Small intestine (tissue), 7 donors: ENCODE measurements at regions not wholly inside any gene's neighbourhood (a gene's known extent, or its start where the extent isn't known, plus 50 kb on each side); places are given as distances from the start of the nearest gene placed in this dataset.

ENCODE experiments used
- DNase-seq, 2 donors: peaks; one replicate each; pipeline versions ENCODE4 v3.0.0 to v3.0.0-alpha.2; 2013
- FAIRE-seq: peaks from 2 replicates; lab custom pipeline; 2012; peaks lifted over from hg19 to GRCh38; lab: Jason Lieb, UNC
- H3K27ac ChIP-seq, 3 donors: one replicate each; pipeline ENCODE4 v1.5.1; 2013; ENCODE audit warnings: low read length in 2 of 3, mild to moderate bottlenecking in 2 of 3, control low read depth in 1 of 3, inconsistent platforms in 1 of 3, low read depth in 1 of 3, moderate library complexity in 1 of 3
- H3K27me3 ChIP-seq, 3 donors: one replicate each; pipeline ENCODE4 v1.6.1; 2013; ENCODE audit warnings: low read length in 3 of 3, inconsistent platforms in 1 of 3; ENCODE audit not compliant: control insufficient read depth in 3 of 3, insufficient read depth in 3 of 3
- H3K36me3 ChIP-seq, 3 donors: one replicate each; pipeline ENCODE4 v1.6.1; 2013; ENCODE audit warnings: low read length in 3 of 3, inconsistent platforms in 1 of 3, low read depth in 1 of 3, mild to moderate bottlenecking in 1 of 3, moderate library complexity in 1 of 3; ENCODE audit not compliant: control insufficient read depth in 3 of 3, insufficient read depth in 2 of 3
- H3K4me1 ChIP-seq, 3 donors: one replicate each; pipeline ENCODE4 v1.6.1; 2013; ENCODE audit warnings: low read length in 2 of 3, inconsistent platforms in 1 of 3, low read depth in 1 of 3, mild to moderate bottlenecking in 1 of 3, moderate library complexity in 1 of 3; ENCODE audit not compliant: control insufficient read depth in 3 of 3, insufficient read depth in 2 of 3
- H3K4me3 ChIP-seq, 3 donors: one replicate each; pipeline ENCODE4 v1.5.1; 2013; ENCODE audit warnings: low read length in 3 of 3, control low read depth in 1 of 3, inconsistent platforms in 1 of 3, low read depth in 1 of 3, mild to moderate bottlenecking in 1 of 3, moderate library complexity in 1 of 3
- H3K9me3 ChIP-seq, 2 donors: one replicate each; pipeline ENCODE4 v1.6.1; 2013; ENCODE audit warnings: low read depth in 1 of 2, low read length in 1 of 2; ENCODE audit not compliant: control insufficient read depth in 2 of 2, insufficient read depth in 1 of 2
- WGBS, 3 donors: extraction: QIAGEN DNeasy Blood & Tissue Kit; methylation state at CpG; one replicate each; pipeline ENCODE4 v1.1.7; 2013; 5-methylcytosine and 5-hydroxymethylcytosine counted together
- donor health status: healthy with polysubstance abuse.
- donor health status: control.
- donor health status: control.
- donor health status: Bipolar disorder and iron deficiency.
- donor health status: healthy.

DNA sequence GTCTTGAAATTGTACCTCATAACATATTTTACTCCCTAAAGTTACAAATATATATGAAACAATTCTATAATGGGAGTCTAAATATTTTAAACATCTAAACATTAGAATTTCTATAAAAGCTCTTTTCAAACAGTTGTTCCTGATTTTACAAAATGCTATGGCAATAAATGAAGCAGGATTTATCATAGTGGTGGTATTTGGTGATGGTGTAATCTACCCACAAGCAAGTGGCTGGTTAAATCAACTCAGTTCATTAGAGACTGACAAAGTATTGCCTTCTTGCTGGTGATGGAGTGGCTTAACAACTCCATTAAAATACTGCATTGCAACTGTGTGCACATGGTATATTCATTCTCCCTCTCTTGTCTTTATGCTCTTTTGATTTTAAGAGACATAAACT is 138.9 kb downstream of the PMAIP1 start:
- H3K4me1 ChIP-seq = no peaks in the 10 kb centered on the region
- FAIRE-seq = no peak

GRCh38 chr18:60027397-60027796 is 127.6 kb downstream of the PMAIP1 start:
- Histone ChIP-seq H3K9me3 (no peaks in the 10 kb centered on the region), H3K27ac (no peak overlapping the region), H3K27me3 (no peaks in the 10 kb centered on the region), H3K4me1 (no peaks in the 10 kb centered on the region), H3K4me3 (no peak overlapping the region), H3K36me3 (no peaks in the 10 kb centered on the region)
- no peak for FAIRE-seq
- WGBS, 3 donors = 64 to 87% (median 82%) methylated on average over 2 of the region's 2 CpGs
- no peak for DNase-seq

More for the DNA sequence above, 138.9 kb downstream of the PMAIP1 start:
- no peak for DNase-seq
- H3K9me3 ChIP-seq = no peaks in the 10 kb centered on the region
- no peak overlapping the region for H3K27ac ChIP-seq
- H3K36me3 ChIP-seq = no peaks in the 10 kb centered on the region
- H3K4me3 ChIP-seq = no peak overlapping the region
- H3K27me3 ChIP-seq = no peaks in the 10 kb centered on the region

DNA sequence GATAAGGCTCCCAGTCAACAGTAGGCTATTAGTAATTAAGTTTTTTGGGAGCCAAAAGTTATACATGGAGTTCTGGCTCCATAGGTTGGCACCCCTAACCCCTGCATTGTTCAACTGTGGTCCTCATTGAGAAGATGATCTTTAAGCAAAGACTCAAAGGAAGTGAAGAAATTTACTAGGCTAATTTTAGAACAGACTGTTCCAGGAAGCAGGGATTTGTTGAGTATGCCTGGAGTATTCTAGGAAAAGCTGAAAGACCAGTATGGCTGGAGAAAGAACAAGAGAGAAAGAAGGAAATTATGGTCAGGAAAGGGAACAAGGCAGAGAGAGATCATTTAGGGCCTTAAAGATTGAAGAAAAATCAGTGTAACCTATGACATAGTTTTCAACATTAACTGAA is 125.1 kb downstream of the PMAIP1 start:
- Histone ChIP-seq H3K9me3 (no peaks in the 10 kb centered on the region), H3K4me3 (no peak overlapping the region), H3K27me3 (no peaks in the 10 kb centered on the region), H3K4me1 (no peaks in the 10 kb centered on the region), H3K27ac (no peak overlapping the region), H3K36me3 (no peaks in the 10 kb centered on the region)
- no peak for FAIRE-seq
- no peak for DNase-seq

- DNase-seq (no peak), FAIRE-seq (no peak)
- H3K36me3 ChIP-seq = no peaks in the 10 kb centered on the region
- no peak overlapping the region for H3K4me3 ChIP-seq
- H3K27me3 ChIP-seq = no peaks in the 10 kb centered on the region
- H3K27ac ChIP-seq = no peak overlapping the region
- no peaks in the 10 kb centered on the region for H3K4me1 ChIP-seq
- no peaks in the 10 kb centered on the region for H3K9me3 ChIP-seq
- WGBS, 3 donors = 28 to 50% (median 28%) methylated on average over 3 of the region's 3 CpGs
Observed at GRCh38 chr18:60024345-60024744, 124.5 kb downstream of the PMAIP1 start.

GRCh38 chr18:60022671-60023276 is 123.0 kb downstream of the PMAIP1 start:
- 43 to 76% (median 53%) methylated on average over 2 of the region's 2 CpGs for WGBS, 3 donors
- no peak for FAIRE-seq

GRCh38 chr18:60021556-60021955 is 121.8 kb downstream of the PMAIP1 start:
- Histone ChIP-seq H3K4me1 (no peaks in the 10 kb centered on the region), H3K27ac (no peak overlapping the region), H3K9me3 (no peaks in the 10 kb centered on the region), H3K4me3 (no peak overlapping the region), H3K27me3 (no peaks in the 10 kb centered on the region), H3K36me3 (no peaks in the 10 kb centered on the region)
- FAIRE-seq = no peak
- no peak for DNase-seq

More at GRCh38 chr18:60022671-60023276, 123.0 kb downstream of the PMAIP1 start:
- no peak for DNase-seq
- Histone ChIP-seq H3K27me3 (no peaks in the 10 kb centered on the region), H3K4me3 (no peak overlapping the region), H3K9me3 (no peaks in the 10 kb centered on the region), H3K4me1 (no peaks in the 10 kb centered on the region), H3K36me3 (no peaks in the 10 kb centered on the region), H3K27ac (no peak overlapping the region)

DNA sequence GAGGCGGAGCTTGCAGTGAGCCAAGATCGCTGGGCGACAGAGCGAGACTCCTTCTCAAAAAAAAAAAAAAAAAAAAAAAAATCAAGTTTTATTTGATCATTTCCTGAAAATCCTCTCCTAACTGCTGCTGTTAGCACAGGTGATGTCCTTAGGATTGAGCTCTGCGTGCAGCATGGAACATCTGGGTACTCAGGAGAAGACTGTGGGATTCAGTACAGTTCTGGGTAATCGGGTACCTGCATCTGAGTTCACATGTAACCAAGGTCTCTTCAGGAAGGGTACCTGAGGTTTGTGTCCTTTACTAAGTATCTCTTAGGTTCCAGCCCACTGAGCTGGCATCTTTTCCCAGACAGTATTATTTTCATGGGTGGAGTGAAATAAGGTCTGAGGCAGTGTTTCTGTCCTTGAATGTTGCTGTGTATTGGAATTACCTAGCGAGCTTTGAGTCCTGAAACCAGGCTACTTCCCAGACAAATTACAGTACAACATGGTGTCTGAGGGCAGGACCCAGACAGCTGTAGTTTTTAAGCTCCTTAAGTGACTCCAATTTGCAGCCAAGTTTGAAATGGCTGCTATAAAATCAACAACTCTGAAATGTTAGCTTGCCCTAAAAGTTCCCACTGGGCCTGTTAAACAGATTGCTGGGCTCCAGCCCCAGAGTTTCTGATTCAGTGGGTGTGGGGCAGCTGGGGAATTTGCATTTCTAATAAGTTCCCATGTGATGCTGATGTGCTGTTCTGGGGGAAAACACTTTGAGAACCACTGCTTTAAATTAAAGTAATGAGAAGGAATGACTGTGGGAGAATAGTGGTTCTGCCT is 120.5 kb downstream of the PMAIP1 start:
- FAIRE-seq (no peak), DNase-seq (no peak)
- Histone ChIP-seq H3K36me3 (no peaks in the 10 kb centered on the region), H3K27me3 (no peaks in the 10 kb centered on the region), H3K4me3 (no peak overlapping the region), H3K9me3 (no peaks in the 10 kb centered on the region), H3K4me1 (no peaks in the 10 kb centered on the region), H3K27ac (no peak overlapping the region)
- WGBS, 3 donors = 79 to 93% (median 90%) methylated on average over 6 to 7 of the region's 7 CpGs

GRCh38 chr18:60019463-60019840 is 119.7 kb downstream of the PMAIP1 start:
- Histone ChIP-seq H3K9me3 (no peaks in the 10 kb centered on the region), H3K27ac (no peak overlapping the region), H3K4me3 (no peak overlapping the region), H3K4me1 (no peaks in the 10 kb centered on the region), H3K27me3 (no peaks in the 10 kb centered on the region), H3K36me3 (no peaks in the 10 kb centered on the region)
- FAIRE-seq (no peak), DNase-seq (no peak)
- WGBS, 3 donors = 78 to 89% (median 79%) methylated on average over 4 of the region's 4 CpGs
